ENCODE measurements at regions not wholly inside any gene's neighbourhood (a gene's known extent, or its start where the extent isn't known, plus 50 kb on each side); places are given as distances from the start of the nearest gene placed in this dataset.

- Histone ChIP-seq H3K27ac (ENCODE audit: extremely low read depth, low read depth, low read length) (no peak overlapping the region), H3K9ac (ENCODE audit: insufficient read depth in 1 of 2, low read depth in 2 of 2, low read length in 2 of 2) (no peak overlapping the region), H3K4me2 (ENCODE audit: insufficient read depth, low read length) (no peak overlapping the region), H3K27me3 (ENCODE audit: control insufficient read depth in 2 of 2, insufficient read depth in 2 of 2, low read length in 2 of 2) (no peaks in the 10 kb centered on the region), H2AFZ (ENCODE audit: low read depth, low read length) (no peak overlapping the region), H4K20me1 (replicated peaks; ENCODE audit: control insufficient read depth, insufficient read depth, low read length) (no peaks in the 10 kb centered on the region), H3K9me1 (ENCODE audit: control insufficient read depth, insufficient read depth, low read length) (no peaks in the 10 kb centered on the region), H3K4me1 (replicated peaks in 1 of 2; ENCODE audit: control insufficient read depth in 2 of 2, insufficient read depth in 2 of 2, low read length in 2 of 2) (no peaks in the 10 kb centered on the region), H3K9me3 (replicated peaks; ENCODE audit: control insufficient read depth, insufficient read depth, low read depth, low read length) (no peaks in the 10 kb centered on the region), H3K36me3 (ENCODE audit: control insufficient read depth, insufficient read depth, low read length) (no peaks in the 10 kb centered on the region), H3K4me3 (no peak overlapping the region), H3K79me2 (ENCODE audit: control insufficient read depth, insufficient read depth, low read length) (no peaks in the 10 kb centered on the region)
- ChIA-PET POLR2A (interaction anchor here (0.6 kb wide), 1 partner anchor 1082 kb away, joined by 3 read pairs; no protein-coding TSS in a partner anchor), CTCF (ENCODE audit: low intra/inter-chr PET ratio) (no interaction called here)
- no TSS peak for BruUV-seq (replicated peaks)
- TF ChIP-seq TARDBP (IDR thresholded peaks at IDR 0.05): no peak
- TF ChIP-seq ZNF707 (CRISPR knock-in tag; conservative IDR thresholded peaks at IDR 0.05): no peak
- TF ChIP-seq CGGBP1 (CRISPR knock-in tag; IDR thresholded peaks at IDR 0.05): no peak
- no peak for TF ChIP-seq POLR3A (IDR thresholded peaks at IDR 0.05; ENCODE audit: borderline replicate concordance, extremely low read depth, insufficient read depth, insufficient read length)
- TF ChIP-seq SMARCB1 (IDR thresholded peaks at IDR 0.05; ENCODE audit: insufficient read length, low read depth): no peak
- TF ChIP-seq PHTF2 (CRISPR knock-in tag; IDR thresholded peaks at IDR 0.05): no peak
- in situ Hi-C loops (cut with MboI): no loop called here
- 0% methylated on average over 4 of the region's 4 CpGs for WGBS (ENCODE audit: insufficient coverage, low coverage, missing lambda C conversion rate)
- DNase-seq (ENCODE audit: extremely low read depth in 1 of 4, low spot score in 3 of 4) (no peak), FAIRE-seq (no peak), ATAC-seq (no peak)
- intact Hi-C loops (cut with micrococcal nuclease): no loop called here
These were observed 1015.7 kb downstream of the TUSC7 start for GRCh38 chr3:117725314-117725713.

- ChIA-PET POLR2A (no interaction called here), CTCF (ENCODE audit: low intra/inter-chr PET ratio) (no interaction called here)
- Histone ChIP-seq H3K4me3 (no peak overlapping the region), H3K9me3 (replicated peaks; ENCODE audit: control insufficient read depth, insufficient read depth, low read depth, low read length) (no peaks in the 10 kb centered on the region), H3K27me3 (ENCODE audit: control insufficient read depth in 2 of 2, insufficient read depth in 2 of 2, low read length in 2 of 2) (no peaks in the 10 kb centered on the region), H3K27ac (ENCODE audit: extremely low read depth, low read depth, low read length) (no peak overlapping the region), H3K9ac (ENCODE audit: insufficient read depth in 1 of 2, low read depth in 2 of 2, low read length in 2 of 2) (no peak overlapping the region), H3K4me1 (replicated peaks in 1 of 2; ENCODE audit: control insufficient read depth in 2 of 2, insufficient read depth in 2 of 2, low read length in 2 of 2) (no peaks in the 10 kb centered on the region), H4K20me1 (replicated peaks; ENCODE audit: control insufficient read depth, insufficient read depth, low read length) (no peaks in the 10 kb centered on the region), H3K36me3 (ENCODE audit: control insufficient read depth, insufficient read depth, low read length) (no peaks in the 10 kb centered on the region), H2AFZ (ENCODE audit: low read depth, low read length) (no peak overlapping the region), H3K79me2 (ENCODE audit: control insufficient read depth, insufficient read depth, low read length) (no peaks in the 10 kb centered on the region), H3K9me1 (ENCODE audit: control insufficient read depth, insufficient read depth, low read length) (no peaks in the 10 kb centered on the region), H3K4me2 (ENCODE audit: insufficient read depth, low read length) (no peak overlapping the region)
- BruUV-seq (replicated peaks): no TSS peak
- TF ChIP-seq GTF2F1 (IDR thresholded peaks at IDR 0.05; ENCODE audit: low read depth, low read length) (no peak), CBX1 (IDR thresholded peaks at IDR 0.05; ENCODE audit: low read depth) (no peak), TFAM (CRISPR knock-in tag; conservative IDR thresholded peaks at IDR 0.05) (no peak), ZC3H11A (IDR thresholded peaks at IDR 0.05; ENCODE audit: low read depth, low read length) (no peak), PPARD (CRISPR knock-in tag; IDR thresholded peaks at IDR 0.05) (no peak), ASH1L (IDR thresholded peaks at IDR 0.05; ENCODE audit: borderline replicate concordance, low read depth, partially characterized antibody) (no peak), MEIS2 (IDR thresholded peaks at IDR 0.05; ENCODE audit: partially characterized antibody) (no peak), PHF21A (IDR thresholded peaks at IDR 0.05; ENCODE audit: borderline replicate concordance, low read depth) (no peak), LCOR (CRISPR knock-in tag; IDR thresholded peaks at IDR 0.05) (no peak)
- DNase-seq (ENCODE audit: extremely low read depth in 1 of 4, low spot score in 3 of 4): no peak
- FAIRE-seq: no peak
- no peak for ATAC-seq
- in situ Hi-C loops (cut with MboI) (no loop called here), intact Hi-C loops (cut with micrococcal nuclease) (no loop called here)
These were observed 1017.2 kb downstream of the TUSC7 start for GRCh38 chr3:117726776-117727175.

Data from K562 (cell line).